Vagina (tissue), 2 donors: ENCODE measurements at regions not wholly inside any gene's neighbourhood (a gene's known extent, or its start where the extent isn't known, plus 50 kb on each side); places are given as distances from the start of the nearest gene placed in this dataset.
A peak's percentile ranks its signal among the peaks of the same experiment; 100 is the strongest.

Experiments used
- DNase-seq, 2 donors: peaks; one replicate each; pipeline ENCODE4 v3.0.0-alpha.2; 2017; ENCODE audit errors: extremely low spot score in 2 of 2
- H3K27ac ChIP-seq: fragments of 200-600 bp; sonication (generic); one replicate; pipeline ENCODE4 v1.5.1; 2019
- H3K27me3 ChIP-seq: fragments of 200-600 bp; sonication (generic); one replicate; pipeline ENCODE4 v1.5.1; 2019
- H3K36me3 ChIP-seq, 2 donors: fragments of 200-600 bp; sonication (generic); one replicate each; pipeline ENCODE4 v1.5.1; 2017 to 2019
- H3K4me1 ChIP-seq: fragments of 200-600 bp; sonication (generic); one replicate; pipeline ENCODE4 v1.5.1; 2019
- H3K4me3 ChIP-seq, 2 donors: fragments of 200-600 bp; sonication (generic); 1 replicate in 1 of 2; 2 replicates in 1 of 2; pipeline ENCODE4 v1.5.1; 2016 to 2019
- H3K9me3 ChIP-seq: fragments of 200-600 bp; sonication (generic); one replicate; pipeline ENCODE4 v1.5.1; 2019
- POLR2A ChIP-seq, 2 donors: fragments of 450-650 bp; IDR thresholded peaks; one replicate each; pipeline ENCODE4 v1.6.1; 2017; ENCODE audit warnings: antibody characterized with exemption in 2 of 2, mild to moderate bottlenecking in 2 of 2, moderate library complexity in 2 of 2
- POLR2AphosphoS5 ChIP-seq, 2 donors: sonication (generic); formaldehyde crosslinking; IDR thresholded peaks; one replicate each; pipeline ENCODE4 v1.9.0; 2017; ENCODE audit warnings: antibody characterized with exemption in 2 of 2, mild to moderate bottlenecking in 2 of 2, low read depth in 1 of 2; ENCODE audit not compliant: insufficient read depth in 1 of 2
- intact Hi-C: fragments of 100-400 bp; cut with DNase I; formaldehyde crosslinking; loops from one replicate; pipeline ENCODE4 v1.15.1; 2023
- TF ChIP-seq, protein P1 (sequence below), 3 experiments: fragments of 450-650 bp in 2 of 3; fragments of 200-600 bp in 1 of 3; sonication (generic) in 1 of 3; IDR thresholded peaks; one replicate each; pipeline ENCODE4 v1.5.1; 2017 to 2019; ENCODE audit warnings: antibody characterized with exemption in 3 of 3, mild to moderate bottlenecking in 2 of 3, moderate library complexity in 2 of 3

DNA sequence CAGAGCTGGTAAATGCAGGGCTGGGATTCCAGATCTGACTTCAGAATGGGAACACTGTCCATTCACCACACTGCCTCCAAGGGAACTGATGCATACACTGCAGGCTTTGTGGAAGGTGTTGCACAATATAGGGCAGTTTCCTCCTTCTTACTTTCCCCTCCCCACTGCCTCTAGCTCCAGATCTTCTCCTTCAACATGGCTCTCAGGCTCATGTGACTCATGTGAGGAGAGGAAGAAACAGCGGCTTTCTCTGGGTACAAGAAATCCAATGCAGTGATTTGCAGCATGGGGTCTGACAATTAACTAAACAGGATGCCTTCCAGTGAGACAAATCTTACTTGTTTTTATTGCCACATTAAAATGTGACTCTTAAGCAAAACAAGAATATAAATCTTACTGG is 447.6 kb upstream of the CCDC196 start:
- H3K9me3 ChIP-seq = no peaks in the 10 kb centered on the region
- H3K4me1 ChIP-seq = peaks cover 10% of the 10 kb centered on the region
- H3K27me3 ChIP-seq = no peaks in the 10 kb centered on the region
- TF ChIP-seq POLR2AphosphoS5 (IDR thresholded peaks at IDR 0.05; ENCODE audit: insufficient read depth in 1 of 2, low read depth in 1 of 2) = peak in 1 of 2 donors; percentile 65
- TF ChIP-seq, protein P1, sequence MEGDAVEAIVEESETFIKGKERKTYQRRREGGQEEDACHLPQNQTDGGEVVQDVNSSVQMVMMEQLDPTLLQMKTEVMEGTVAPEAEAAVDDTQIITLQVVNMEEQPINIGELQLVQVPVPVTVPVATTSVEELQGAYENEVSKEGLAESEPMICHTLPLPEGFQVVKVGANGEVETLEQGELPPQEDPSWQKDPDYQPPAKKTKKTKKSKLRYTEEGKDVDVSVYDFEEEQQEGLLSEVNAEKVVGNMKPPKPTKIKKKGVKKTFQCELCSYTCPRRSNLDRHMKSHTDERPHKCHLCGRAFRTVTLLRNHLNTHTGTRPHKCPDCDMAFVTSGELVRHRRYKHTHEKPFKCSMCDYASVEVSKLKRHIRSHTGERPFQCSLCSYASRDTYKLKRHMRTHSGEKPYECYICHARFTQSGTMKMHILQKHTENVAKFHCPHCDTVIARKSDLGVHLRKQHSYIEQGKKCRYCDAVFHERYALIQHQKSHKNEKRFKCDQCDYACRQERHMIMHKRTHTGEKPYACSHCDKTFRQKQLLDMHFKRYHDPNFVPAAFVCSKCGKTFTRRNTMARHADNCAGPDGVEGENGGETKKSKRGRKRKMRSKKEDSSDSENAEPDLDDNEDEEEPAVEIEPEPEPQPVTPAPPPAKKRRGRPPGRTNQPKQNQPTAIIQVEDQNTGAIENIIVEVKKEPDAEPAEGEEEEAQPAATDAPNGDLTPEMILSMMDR (IDR thresholded peaks at IDR 0.05) = no peak
- no peak overlapping the region for H3K4me3 ChIP-seq
- H3K27ac ChIP-seq = no peak overlapping the region
- intact Hi-C loops = no loop called here
- no peaks in the 10 kb centered on the region for H3K36me3 ChIP-seq
- DNase-seq = no peak

DNA sequence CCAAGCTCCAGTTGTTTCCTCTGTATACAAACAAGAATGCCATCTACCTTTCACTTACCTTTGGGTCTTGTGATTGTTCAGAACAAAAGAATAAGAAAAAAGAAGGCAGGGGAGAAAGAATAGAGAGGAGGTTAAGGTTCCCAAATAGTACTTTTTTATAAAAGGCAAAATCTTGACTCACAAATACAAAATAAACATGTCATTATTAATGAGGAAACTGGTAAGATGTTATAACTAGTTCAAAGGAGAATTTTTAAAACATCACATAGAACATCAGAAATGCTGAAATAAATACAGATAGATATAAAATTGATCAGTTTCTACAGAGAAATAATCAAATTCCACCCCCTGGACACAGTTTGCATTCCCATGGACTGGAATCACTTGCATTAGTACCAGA is 446.7 kb upstream of the CCDC196 start:
- Histone ChIP-seq H3K36me3 (no peaks in the 10 kb centered on the region), H3K4me1 (peaks cover 10% of the 10 kb centered on the region), H3K4me3 (no peak overlapping the region), H3K27me3 (no peaks in the 10 kb centered on the region), H3K27ac (no peak overlapping the region), H3K9me3 (no peaks in the 10 kb centered on the region)
- no peak for DNase-seq
- intact Hi-C loops = no loop called here
- TF ChIP-seq POLR2AphosphoS5 (IDR thresholded peaks at IDR 0.05; ENCODE audit: insufficient read depth in 1 of 2, low read depth in 1 of 2) (no peak), POLR2A (IDR thresholded peaks at IDR 0.05) (no peak)
- TF ChIP-seq, protein P1 (IDR thresholded peaks at IDR 0.05) = no peak

DNA sequence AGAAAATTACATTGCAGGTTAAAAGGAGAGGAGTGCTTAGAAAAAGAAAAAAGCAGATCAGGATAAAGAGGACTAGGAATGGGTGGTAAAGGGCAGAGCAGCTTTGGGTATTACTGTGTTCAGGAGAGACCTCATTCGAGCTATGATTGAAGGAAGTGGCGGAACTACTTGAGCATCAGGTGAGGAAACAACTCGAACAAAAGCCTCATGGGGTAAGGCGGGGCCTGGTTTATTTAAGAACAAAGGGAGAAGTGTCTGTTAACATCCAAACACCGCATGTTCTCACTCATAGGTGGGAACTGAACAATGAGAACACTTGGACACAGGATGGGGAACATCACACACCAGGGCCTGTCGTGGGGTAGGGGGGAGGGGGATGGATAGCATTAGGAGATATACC is 444.6 kb upstream of the CCDC196 start:
- Histone ChIP-seq H3K27me3 (no peaks in the 10 kb centered on the region), H3K4me3 (no peak overlapping the region), H3K9me3 (no peaks in the 10 kb centered on the region), H3K27ac (no peak overlapping the region), H3K36me3 (no peaks in the 10 kb centered on the region), H3K4me1 (peaks cover 10% of the 10 kb centered on the region)
- intact Hi-C loops = no loop called here
- TF ChIP-seq POLR2A (IDR thresholded peaks at IDR 0.05) = no peak
- DNase-seq = no peak

DNA sequence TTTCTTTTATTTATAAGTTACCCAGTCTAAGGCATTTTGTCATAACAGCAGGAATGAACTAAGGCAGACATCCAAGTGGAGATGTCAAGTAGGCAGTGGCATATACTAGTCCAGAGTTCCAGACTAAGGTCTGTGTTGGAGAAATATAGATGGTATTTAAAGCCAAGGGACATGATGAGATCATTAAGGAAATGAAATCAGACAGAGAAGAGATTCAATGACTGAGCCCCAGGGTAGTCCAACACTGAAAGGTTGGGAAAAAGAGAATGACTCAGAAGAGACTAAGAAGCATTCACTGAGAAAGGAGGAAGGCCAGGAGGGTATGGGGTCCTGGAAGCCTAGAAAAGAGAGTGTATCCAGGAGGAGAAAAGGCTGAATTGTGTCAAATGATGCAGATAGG is 442.2 kb upstream of the CCDC196 start:
- no peaks in the 10 kb centered on the region for H3K9me3 ChIP-seq
- no peak overlapping the region for H3K4me3 ChIP-seq
- H3K27ac ChIP-seq = no peak overlapping the region
- no peaks in the 10 kb centered on the region for H3K27me3 ChIP-seq
- intact Hi-C loops = no loop called here
- H3K36me3 ChIP-seq = no peaks in the 10 kb centered on the region
- H3K4me1 ChIP-seq = no peaks in the 10 kb centered on the region
- TF ChIP-seq POLR2AphosphoS5 (IDR thresholded peaks at IDR 0.05; ENCODE audit: insufficient read depth in 1 of 2, low read depth in 1 of 2) (no peak), POLR2A (IDR thresholded peaks at IDR 0.05) (no peak)
- TF ChIP-seq, protein P1 (IDR thresholded peaks at IDR 0.05) = no peak
- DNase-seq = no peak

DNA sequence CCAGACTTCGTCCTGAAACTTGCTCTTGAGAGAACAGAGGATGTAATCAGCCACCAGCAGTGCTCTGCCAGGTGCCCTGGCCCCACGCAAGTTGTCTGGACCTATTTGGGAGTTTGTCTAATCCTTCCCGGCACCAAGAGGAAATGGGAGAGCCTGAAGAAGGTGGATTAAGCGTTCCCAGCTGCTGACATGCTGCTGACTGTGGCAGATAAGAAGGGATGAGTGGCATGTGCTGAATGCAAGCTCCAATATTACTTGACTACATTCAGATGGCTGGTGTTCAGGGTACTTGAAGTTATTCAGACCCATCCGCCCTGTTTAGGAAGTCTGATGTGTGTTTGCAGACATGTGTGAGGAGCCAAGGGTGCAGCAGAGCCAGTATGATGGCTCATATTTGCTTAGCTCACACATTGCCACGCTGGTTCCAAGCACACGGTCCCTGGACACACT is 440.6 kb upstream of the CCDC196 start:
- Histone ChIP-seq H3K36me3 (no peaks in the 10 kb centered on the region), H3K4me1 (no peaks in the 10 kb centered on the region), H3K4me3 (no peak overlapping the region), H3K27me3 (no peaks in the 10 kb centered on the region), H3K9me3 (no peaks in the 10 kb centered on the region), H3K27ac (no peak overlapping the region)
- DNase-seq = no peak
- intact Hi-C loops = no loop called here
- TF ChIP-seq POLR2A (IDR thresholded peaks at IDR 0.05) (no peak), POLR2AphosphoS5 (IDR thresholded peaks at IDR 0.05; ENCODE audit: insufficient read depth in 1 of 2, low read depth in 1 of 2) (no peak)
- TF ChIP-seq, protein P1 (IDR thresholded peaks at IDR 0.05) = no peak

DNA sequence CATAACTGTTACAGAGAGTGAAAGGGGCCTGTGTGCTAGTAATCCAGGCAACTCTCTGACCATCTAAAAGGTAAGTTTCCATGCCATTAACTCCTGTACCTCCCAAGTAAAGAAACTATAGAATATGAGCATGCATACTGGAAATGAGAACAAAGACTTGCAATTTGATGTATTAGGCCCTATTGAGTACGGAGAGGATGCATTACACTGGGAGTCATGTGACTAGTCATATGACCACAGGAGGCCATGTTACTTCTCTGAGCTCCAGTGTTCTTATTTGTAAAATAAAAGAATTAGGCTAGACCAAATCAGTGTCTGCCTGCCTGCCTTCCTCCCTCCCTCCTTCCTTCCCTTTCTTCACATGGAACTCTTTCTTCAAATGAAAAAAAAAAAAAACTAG is 440.1 kb upstream of the CCDC196 start:
- intact Hi-C loops = no loop called here
- no peaks in the 10 kb centered on the region for H3K4me1 ChIP-seq
- no peak overlapping the region for H3K4me3 ChIP-seq
- H3K27ac ChIP-seq = no peak overlapping the region
- TF ChIP-seq POLR2AphosphoS5 (IDR thresholded peaks at IDR 0.05; ENCODE audit: insufficient read depth in 1 of 2, low read depth in 1 of 2) (no peak), POLR2A (IDR thresholded peaks at IDR 0.05) (no peak)
- TF ChIP-seq, protein P1 (IDR thresholded peaks at IDR 0.05) = no peak
- H3K27me3 ChIP-seq = no peaks in the 10 kb centered on the region
- H3K9me3 ChIP-seq = no peaks in the 10 kb centered on the region
- H3K36me3 ChIP-seq = no peaks in the 10 kb centered on the region
- DNase-seq = no peak
